GM23338 (cell line): ENCODE measurements at regions not wholly inside any gene's neighbourhood (a gene's known extent, or its start where the extent isn't known, plus 50 kb on each side); places are given as distances from the start of the nearest gene placed in this dataset.

ENCODE experiments used
- ATAC-seq: fragments of 200-7000 bp; cut with Tn5 transposase; 3 replicates; pipeline ENCODE4 v1.9.1; 2020
- DNase-seq: peaks from one replicate; pipeline ENCODE4 v3.0.0-alpha.2; 2015; ENCODE audit warnings: low spot score
- H2AFZ ChIP-seq: fragments of 200-600 bp; sonication (generic); 2 replicates; pipeline ENCODE4 v1.8.0; 2016; ENCODE audit warnings: antibody characterized with exemption, mild to moderate bottlenecking, moderate library complexity
- H3F3A ChIP-seq: fragments of 200-600 bp; sonication (generic); replicated peaks from 2 replicates; pipeline ENCODE4 v1.8.0; 2017; ENCODE audit warnings: antibody characterized with exemption, mixed run types, low read depth
- H3K27ac ChIP-seq: fragments of 200-600 bp; sonication (generic); 2 replicates; pipeline ENCODE4 v1.6.1; 2016; ENCODE audit warnings: low read depth
- H3K27me3 ChIP-seq: fragments of 200-600 bp; sonication (generic); 2 replicates; pipeline ENCODE4 v1.8.0; 2016; ENCODE audit warnings: mild to moderate bottlenecking, mixed run types, moderate library complexity; ENCODE audit not compliant: insufficient read depth
- H3K36me3 ChIP-seq: fragments of 200-600 bp; sonication (generic); 2 replicates; pipeline ENCODE4 v1.8.0; 2016; ENCODE audit warnings: mild to moderate bottlenecking; ENCODE audit not compliant: insufficient read depth
- H3K4me1 ChIP-seq: fragments of 200-600 bp; sonication (generic); 2 replicates; pipeline ENCODE4 v1.8.0; 2016; ENCODE audit warnings: mild to moderate bottlenecking, moderate library complexity; ENCODE audit not compliant: insufficient read depth
- H3K4me2 ChIP-seq: fragments of 200-600 bp; sonication (generic); 2 replicates; pipeline ENCODE4 v1.7.1; 2017; ENCODE audit warnings: mixed run types
- H3K4me3 ChIP-seq: fragments of 200-600 bp; sonication (generic); 2 replicates; pipeline ENCODE4 v1.6.1; 2016; ENCODE audit warnings: mixed run types
- H3K79me2 ChIP-seq: fragments of 200-600 bp; sonication (generic); replicated peaks from 2 replicates; pipeline ENCODE4 v1.8.0; 2017; ENCODE audit warnings: mild to moderate bottlenecking; ENCODE audit not compliant: insufficient read depth
- H3K9me2 ChIP-seq: fragments of 200-600 bp; sonication (generic); 2 replicates; pipeline ENCODE4 v1.8.0; 2017; ENCODE audit not compliant: insufficient read depth
- H4K20me1 ChIP-seq: fragments of 200-600 bp; sonication (generic); replicated peaks from 2 replicates; pipeline ENCODE4 v1.8.0; 2017; ENCODE audit warnings: mild to moderate bottlenecking; ENCODE audit not compliant: insufficient read depth
- H3K27ac Mint-ChIP-seq: 2 replicates; pipeline ENCODE4 v1.8.0; 2020; ENCODE audit warnings: inconsistent platforms, mild to moderate bottlenecking, moderate library complexity, mixed read lengths
- H3K27me3 Mint-ChIP-seq: 3 replicates; pipeline ENCODE4 v1.8.0; 2022; ENCODE audit warnings: low read depth, mild to moderate bottlenecking, moderate library complexity, mixed read lengths, inconsistent platforms; ENCODE audit not compliant: insufficient read depth, poor library complexity
- H3K36me3 Mint-ChIP-seq: 3 replicates; pipeline ENCODE4 v1.8.0; 2021; ENCODE audit warnings: low read depth, mild to moderate bottlenecking, inconsistent platforms, moderate library complexity, mixed read lengths
- H3K4me1 Mint-ChIP-seq: 3 replicates; pipeline ENCODE4 v1.8.0; 2020; ENCODE audit warnings: mild to moderate bottlenecking, inconsistent platforms, mixed read lengths
- H3K4me3 Mint-ChIP-seq: 3 replicates; pipeline ENCODE4 v1.8.0; 2021; ENCODE audit warnings: moderate library complexity, mild to moderate bottlenecking, inconsistent platforms, mixed read lengths
- H3K9me3 Mint-ChIP-seq: 3 replicates; pipeline ENCODE4 v1.8.0; 2020; ENCODE audit warnings: moderate library complexity, mild to moderate bottlenecking, inconsistent platforms, mixed read lengths
- CREB1 ChIP-seq: fragments of 250-450 bp; sonication (Bioruptor Pico); IDR thresholded peaks from 2 replicates; pipeline ENCODE4 v1.5.0; 2020; ENCODE audit warnings: low read depth, mild to moderate bottlenecking, moderate library complexity
- ETS1 ChIP-seq: IDR thresholded peaks from 2 replicates; pipeline ENCODE4 v1.6.1; 2016; ENCODE audit warnings: antibody characterized with exemption
- EZH2 ChIP-seq: fragments of 200-600 bp; sonication (generic); IDR thresholded peaks from one replicate; pipeline ENCODE4 v1.8.0; 2017; ENCODE audit warnings: antibody characterized with exemption, mild to moderate bottlenecking, low read depth; ENCODE audit not compliant: unreplicated experiment
- EZH2phosphoT487 ChIP-seq: fragments of 200-600 bp; sonication (generic); IDR thresholded peaks from one replicate; pipeline ENCODE4 v1.8.1; 2018; ENCODE audit warnings: antibody characterized with exemption; ENCODE audit not compliant: unreplicated experiment
- JUNB ChIP-seq: IDR thresholded peaks from one replicate; pipeline ENCODE4 v1.6.1; 2016; ENCODE audit warnings: antibody characterized with exemption; ENCODE audit not compliant: unreplicated experiment
- NANOG ChIP-seq: IDR thresholded peaks from 2 replicates; pipeline ENCODE4 v1.6.1; 2016; ENCODE audit warnings: antibody characterized with exemption, borderline replicate concordance
- POLR2AphosphoS5 ChIP-seq: IDR thresholded peaks from 2 replicates; pipeline ENCODE4 v1.6.1; 2016; ENCODE audit warnings: antibody characterized with exemption, low read depth
- STAT1 ChIP-seq: IDR thresholded peaks from one replicate; pipeline ENCODE4 v1.6.1; 2016; ENCODE audit warnings: antibody characterized with exemption; ENCODE audit not compliant: unreplicated experiment
- ZNF114 ChIP-seq: fragments of 250-450 bp; sonication (Bioruptor Pico); IDR thresholded peaks from 2 replicates; pipeline ENCODE4 v1.5.0; 2020; ENCODE audit warnings: mild to moderate bottlenecking, moderate library complexity
- ZNF331 ChIP-seq: fragments of 250-450 bp; sonication (Bioruptor Pico); IDR thresholded peaks from 2 replicates; pipeline ENCODE4 v1.5.0; 2020; ENCODE audit warnings: low read depth, mild to moderate bottlenecking, moderate library complexity
- TF ChIP-seq, protein P1 (sequence below): IDR thresholded peaks from one replicate; pipeline ENCODE4 v1.6.1; 2018; ENCODE audit warnings: antibody characterized with exemption; ENCODE audit not compliant: unreplicated experiment
- TF ChIP-seq, protein P2 (sequence below), 2 experiments: fragments of 200-600 bp in 1 of 2; sonication (generic) in 1 of 2; conservative IDR thresholded peaks; 2 replicates each; pipeline versions ENCODE4 v1.5.1 to v1.6.1; 2016 to 2017; ENCODE audit warnings: antibody characterized with exemption in 2 of 2, low read depth in 2 of 2, mild to moderate bottlenecking in 2 of 2, moderate library complexity in 1 of 2

DNA sequence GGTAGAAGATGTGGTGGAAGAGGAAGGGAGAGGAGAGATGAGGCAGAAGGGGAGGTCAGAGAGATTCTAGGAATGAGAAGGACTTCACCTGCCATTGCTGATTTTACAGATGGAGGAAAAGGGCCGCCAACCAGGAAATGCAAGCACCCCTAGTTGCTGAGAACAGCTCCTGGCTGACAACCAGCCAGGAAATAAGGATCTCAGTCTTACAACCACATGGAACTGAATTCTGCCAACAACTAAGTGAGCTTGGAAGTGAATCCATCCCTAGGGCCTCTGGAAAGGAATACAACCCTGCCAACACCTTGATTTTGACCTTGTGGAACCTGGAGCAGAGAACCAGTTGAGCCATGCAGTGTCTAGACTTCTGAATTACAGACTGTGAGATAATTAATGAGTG is 86.6 kb downstream of the EDEM1 start (continued):
- TF ChIP-seq, protein P1, sequence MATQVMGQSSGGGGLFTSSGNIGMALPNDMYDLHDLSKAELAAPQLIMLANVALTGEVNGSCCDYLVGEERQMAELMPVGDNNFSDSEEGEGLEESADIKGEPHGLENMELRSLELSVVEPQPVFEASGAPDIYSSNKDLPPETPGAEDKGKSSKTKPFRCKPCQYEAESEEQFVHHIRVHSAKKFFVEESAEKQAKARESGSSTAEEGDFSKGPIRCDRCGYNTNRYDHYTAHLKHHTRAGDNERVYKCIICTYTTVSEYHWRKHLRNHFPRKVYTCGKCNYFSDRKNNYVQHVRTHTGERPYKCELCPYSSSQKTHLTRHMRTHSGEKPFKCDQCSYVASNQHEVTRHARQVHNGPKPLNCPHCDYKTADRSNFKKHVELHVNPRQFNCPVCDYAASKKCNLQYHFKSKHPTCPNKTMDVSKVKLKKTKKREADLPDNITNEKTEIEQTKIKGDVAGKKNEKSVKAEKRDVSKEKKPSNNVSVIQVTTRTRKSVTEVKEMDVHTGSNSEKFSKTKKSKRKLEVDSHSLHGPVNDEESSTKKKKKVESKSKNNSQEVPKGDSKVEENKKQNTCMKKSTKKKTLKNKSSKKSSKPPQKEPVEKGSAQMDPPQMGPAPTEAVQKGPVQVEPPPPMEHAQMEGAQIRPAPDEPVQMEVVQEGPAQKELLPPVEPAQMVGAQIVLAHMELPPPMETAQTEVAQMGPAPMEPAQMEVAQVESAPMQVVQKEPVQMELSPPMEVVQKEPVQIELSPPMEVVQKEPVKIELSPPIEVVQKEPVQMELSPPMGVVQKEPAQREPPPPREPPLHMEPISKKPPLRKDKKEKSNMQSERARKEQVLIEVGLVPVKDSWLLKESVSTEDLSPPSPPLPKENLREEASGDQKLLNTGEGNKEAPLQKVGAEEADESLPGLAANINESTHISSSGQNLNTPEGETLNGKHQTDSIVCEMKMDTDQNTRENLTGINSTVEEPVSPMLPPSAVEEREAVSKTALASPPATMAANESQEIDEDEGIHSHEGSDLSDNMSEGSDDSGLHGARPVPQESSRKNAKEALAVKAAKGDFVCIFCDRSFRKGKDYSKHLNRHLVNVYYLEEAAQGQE, result no peak
- TF ChIP-seq EZH2 (no peak), EZH2phosphoT487 (no peak), POLR2AphosphoS5 (no peak), ZNF331 (no peak), ETS1 (no peak)
- TF ChIP-seq, protein P2, sequence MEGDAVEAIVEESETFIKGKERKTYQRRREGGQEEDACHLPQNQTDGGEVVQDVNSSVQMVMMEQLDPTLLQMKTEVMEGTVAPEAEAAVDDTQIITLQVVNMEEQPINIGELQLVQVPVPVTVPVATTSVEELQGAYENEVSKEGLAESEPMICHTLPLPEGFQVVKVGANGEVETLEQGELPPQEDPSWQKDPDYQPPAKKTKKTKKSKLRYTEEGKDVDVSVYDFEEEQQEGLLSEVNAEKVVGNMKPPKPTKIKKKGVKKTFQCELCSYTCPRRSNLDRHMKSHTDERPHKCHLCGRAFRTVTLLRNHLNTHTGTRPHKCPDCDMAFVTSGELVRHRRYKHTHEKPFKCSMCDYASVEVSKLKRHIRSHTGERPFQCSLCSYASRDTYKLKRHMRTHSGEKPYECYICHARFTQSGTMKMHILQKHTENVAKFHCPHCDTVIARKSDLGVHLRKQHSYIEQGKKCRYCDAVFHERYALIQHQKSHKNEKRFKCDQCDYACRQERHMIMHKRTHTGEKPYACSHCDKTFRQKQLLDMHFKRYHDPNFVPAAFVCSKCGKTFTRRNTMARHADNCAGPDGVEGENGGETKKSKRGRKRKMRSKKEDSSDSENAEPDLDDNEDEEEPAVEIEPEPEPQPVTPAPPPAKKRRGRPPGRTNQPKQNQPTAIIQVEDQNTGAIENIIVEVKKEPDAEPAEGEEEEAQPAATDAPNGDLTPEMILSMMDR (conservative IDR thresholded peaks at IDR 0.05; ENCODE audit: low read depth in 2 of 2), result no peak

- H3K27me3 Mint-ChIP-seq, result no peaks in the 10 kb centered on the region
- DNase-seq (no peak), ATAC-seq (no peak)
- no peaks in the 10 kb centered on the region for H4K20me1 ChIP-seq
- no peaks in the 10 kb centered on the region for H3K9me2 ChIP-seq
- H3K4me3 ChIP-seq, result no peak overlapping the region
- H3K4me1 ChIP-seq, result no peaks in the 10 kb centered on the region
- no peaks in the 10 kb centered on the region for H3F3A ChIP-seq
- no peaks in the 10 kb centered on the region for H3K79me2 ChIP-seq
- no peak overlapping the region for H3K27ac Mint-ChIP-seq
- no peaks in the 10 kb centered on the region for H3K4me1 Mint-ChIP-seq
- no peak overlapping the region for H3K27ac ChIP-seq
- H3K9me3 Mint-ChIP-seq, result peaks cover 62% of the 10 kb centered on the region
- no peaks in the 10 kb centered on the region; the same call in 1 of the 2 replicates for H3K36me3 ChIP-seq
- H3K4me2 ChIP-seq, result no peak overlapping the region
- H3K4me3 Mint-ChIP-seq, result no peak overlapping the region
- H3K36me3 Mint-ChIP-seq, result no peaks in the 10 kb centered on the region; the same call in 2 of the 3 replicates
- H3K27me3 ChIP-seq, result no peaks in the 10 kb centered on the region
- H2AFZ ChIP-seq, result no peak overlapping the region
- no peak for TF ChIP-seq STAT1
- TF ChIP-seq EZH2, result no peak
- no peak for TF ChIP-seq POLR2AphosphoS5
- TF ChIP-seq, protein P1, result no peak
- no peak for TF ChIP-seq CREB1 (CRISPR knock-in tag)
- TF ChIP-seq JUNB, result no peak
- TF ChIP-seq NANOG, result no peak
- TF ChIP-seq ETS1, result no peak
- TF ChIP-seq, protein P2 (conservative IDR thresholded peaks at IDR 0.05; ENCODE audit: low read depth in 2 of 2), result no peak
- TF ChIP-seq ZNF114 (CRISPR knock-in tag), result no peak
Measured at GRCh38 chr3:5275529-5275928, 88.0 kb downstream of the EDEM1 start.
